BE2C (cell line): ENCODE measurements at regions not wholly inside any gene's neighbourhood (a gene's known extent, or its start where the extent isn't known, plus 50 kb on each side); places are given as distances from the start of the nearest gene placed in this dataset.

Source experiments
- DNase-seq: peaks from one replicate; pipeline ENCODE4 v3.0.0-alpha.2; 2020
- H3K27me3 ChIP-seq: fragments of 250-450 bp; sonication (Bioruptor Pico); 2 replicates; pipeline ENCODE4 v1.5.1; 2020; ENCODE audit warnings: mild to moderate bottlenecking
- H3K36me3 ChIP-seq: fragments of 250-450 bp; sonication (Bioruptor Pico); 2 replicates; pipeline ENCODE4 v1.5.1; 2020; ENCODE audit warnings: mild to moderate bottlenecking
- H3K4me1 ChIP-seq: fragments of 250-450 bp; sonication (Bioruptor Pico); 2 replicates; pipeline ENCODE4 v1.5.1; 2020
- H3K4me3 ChIP-seq: 2 replicates; pipeline ENCODE4 v1.5.1; 2011; ENCODE audit warnings: low read depth, low read length
- H3K9me3 ChIP-seq: fragments of 250-450 bp; sonication (Bioruptor Pico); 2 replicates; pipeline ENCODE4 v1.5.1; 2020
- CTCF ChIP-seq: IDR thresholded peaks from 2 replicates; pipeline ENCODE4 v1.5.1; 2012; ENCODE audit warnings: mild to moderate bottlenecking, low read depth, low read length

- H3K4me3 ChIP-seq = no peak overlapping the region
- DNase-seq = no peak
- peaks cover 4% of the 10 kb centered on the region for H3K9me3 ChIP-seq
- H3K27me3 ChIP-seq = no peaks in the 10 kb centered on the region
- H3K4me1 ChIP-seq = no peaks in the 10 kb centered on the region
- TF ChIP-seq CTCF = no peak
- H3K36me3 ChIP-seq = no peaks in the 10 kb centered on the region
Observed at GRCh38 chr14:104499784-104500760, 79.5 kb upstream of the C14orf180 start.

- Histone ChIP-seq H3K9me3 (peaks cover 4% of the 10 kb centered on the region), H3K4me3 (no peak overlapping the region), H3K4me1 (no peaks in the 10 kb centered on the region; the same call in 1 of the 2 replicates), H3K36me3 (no peaks in the 10 kb centered on the region), H3K27me3 (no peaks in the 10 kb centered on the region)
- no peak for TF ChIP-seq CTCF
- no peak for DNase-seq
Observed at GRCh38 chr14:104502060-104502459, 77.5 kb upstream of the C14orf180 start.

- no peak for TF ChIP-seq CTCF
- H3K27me3 ChIP-seq = no peaks in the 10 kb centered on the region
- peaks cover 4% of the 10 kb centered on the region for H3K9me3 ChIP-seq
- no peaks in the 10 kb centered on the region for H3K36me3 ChIP-seq
- H3K4me3 ChIP-seq = no peak overlapping the region
- no peaks in the 10 kb centered on the region; the same call in 1 of the 2 replicates for H3K4me1 ChIP-seq
- no peak for DNase-seq
Observed at GRCh38 chr14:104503691-104504090, 75.9 kb upstream of the C14orf180 start.

- peaks cover 4% of the 10 kb centered on the region for H3K9me3 ChIP-seq
- H3K4me1 ChIP-seq = no peaks in the 10 kb centered on the region; the same call in 1 of the 2 replicates
- H3K27me3 ChIP-seq = no peaks in the 10 kb centered on the region
- no peak for TF ChIP-seq CTCF
- no peak for DNase-seq
- no peak overlapping the region for H3K4me3 ChIP-seq
- no peaks in the 10 kb centered on the region for H3K36me3 ChIP-seq
Observed at GRCh38 chr14:104504172-104504735, 75.3 kb upstream of the C14orf180 start.

GRCh38 chr14:104505085-104506074 is 74.2 kb upstream of the C14orf180 start:
- no peak for DNase-seq
- peaks cover 4% of the 10 kb centered on the region for H3K9me3 ChIP-seq
- peaks cover 6% of the 10 kb centered on the region for H3K4me1 ChIP-seq
- no peaks in the 10 kb centered on the region for H3K27me3 ChIP-seq
- no peaks in the 10 kb centered on the region for H3K36me3 ChIP-seq
- TF ChIP-seq CTCF = no peak
- H3K4me3 ChIP-seq = no peak overlapping the region
